Peyer's patch (tissue), 4 donors: ENCODE measurements at regions not wholly inside any gene's neighbourhood (a gene's known extent, or its start where the extent isn't known, plus 50 kb on each side); places are given as distances from the start of the nearest gene placed in this dataset.
"Not testable (repeated sequence)": the region's sequence is repeated elsewhere in the genome, so short reads cannot be mapped to it uniquely, and the experiment has no call there.

Experiments
- DNase-seq, 3 donors: peaks; one replicate each; pipeline ENCODE4 v3.0.0-alpha.2; 2017 to 2019
- H3K27ac ChIP-seq, 4 donors: fragments of 200-600 bp; sonication (generic); one replicate each; pipeline ENCODE4 v1.5.1; 2016 to 2019
- H3K27me3 ChIP-seq, 2 donors: fragments of 200-600 bp; sonication (generic); one replicate each; pipeline ENCODE4 v1.5.1; 2019
- H3K36me3 ChIP-seq, 3 donors: fragments of 200-600 bp; sonication (generic); one replicate each; pipeline ENCODE4 v1.5.1; 2016 to 2019
- H3K4me1 ChIP-seq, 4 donors: fragments of 200-600 bp; sonication (generic); one replicate each; pipeline ENCODE4 v1.5.1; 2016 to 2019
- H3K4me3 ChIP-seq, 4 donors: fragments of 200-600 bp; sonication (generic); 1 replicate in 3 of 4; 2 replicates in 1 of 4; pipeline ENCODE4 v1.5.1; 2016 to 2019; ENCODE audit warnings: mild to moderate bottlenecking in 1 of 4
- H3K9me3 ChIP-seq, 4 donors: fragments of 200-600 bp; sonication (generic); one replicate each; pipeline ENCODE4 v1.5.1; 2016 to 2019; ENCODE audit warnings: mild to moderate bottlenecking in 1 of 4
- POLR2A ChIP-seq, 2 donors: fragments of 450-650 bp; IDR thresholded peaks; one replicate each; pipeline ENCODE4 v1.5.1; 2017; ENCODE audit warnings: antibody characterized with exemption in 2 of 2, mild to moderate bottlenecking in 2 of 2, moderate library complexity in 2 of 2
- TF ChIP-seq, protein P1 (sequence below), 6 experiments: fragments of 450-650 bp in 4 of 6; fragments of 200-600 bp in 2 of 6; sonication (generic) in 1 of 6; IDR thresholded peaks; one replicate each; pipeline ENCODE4 v1.5.1; 2017 to 2019; ENCODE audit warnings: antibody characterized with exemption in 6 of 6, mild to moderate bottlenecking in 3 of 6, moderate library complexity in 1 of 6

DNA sequence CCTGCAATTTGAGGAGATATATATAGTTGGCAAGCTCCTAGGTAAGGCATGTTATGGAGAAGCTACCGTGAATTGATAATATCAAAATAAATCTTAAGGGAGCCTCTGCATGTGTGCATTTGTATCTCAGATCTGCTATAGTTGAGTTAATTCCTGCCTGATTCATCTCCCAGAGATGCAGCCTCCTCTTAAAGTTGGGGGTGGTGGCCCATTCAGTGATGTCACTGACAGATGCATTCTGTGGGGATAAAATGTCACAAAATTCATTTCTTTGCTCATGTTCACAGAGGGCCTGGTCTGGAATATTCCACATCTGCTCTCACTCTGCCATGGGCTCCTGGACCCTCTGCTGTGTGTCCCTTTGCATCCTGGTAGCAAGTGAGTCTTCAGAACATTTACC is 185.8 kb upstream of the PRSS1 start:
- no peak for TF ChIP-seq POLR2A (IDR thresholded peaks at IDR 0.05)
- TF ChIP-seq, protein P1, sequence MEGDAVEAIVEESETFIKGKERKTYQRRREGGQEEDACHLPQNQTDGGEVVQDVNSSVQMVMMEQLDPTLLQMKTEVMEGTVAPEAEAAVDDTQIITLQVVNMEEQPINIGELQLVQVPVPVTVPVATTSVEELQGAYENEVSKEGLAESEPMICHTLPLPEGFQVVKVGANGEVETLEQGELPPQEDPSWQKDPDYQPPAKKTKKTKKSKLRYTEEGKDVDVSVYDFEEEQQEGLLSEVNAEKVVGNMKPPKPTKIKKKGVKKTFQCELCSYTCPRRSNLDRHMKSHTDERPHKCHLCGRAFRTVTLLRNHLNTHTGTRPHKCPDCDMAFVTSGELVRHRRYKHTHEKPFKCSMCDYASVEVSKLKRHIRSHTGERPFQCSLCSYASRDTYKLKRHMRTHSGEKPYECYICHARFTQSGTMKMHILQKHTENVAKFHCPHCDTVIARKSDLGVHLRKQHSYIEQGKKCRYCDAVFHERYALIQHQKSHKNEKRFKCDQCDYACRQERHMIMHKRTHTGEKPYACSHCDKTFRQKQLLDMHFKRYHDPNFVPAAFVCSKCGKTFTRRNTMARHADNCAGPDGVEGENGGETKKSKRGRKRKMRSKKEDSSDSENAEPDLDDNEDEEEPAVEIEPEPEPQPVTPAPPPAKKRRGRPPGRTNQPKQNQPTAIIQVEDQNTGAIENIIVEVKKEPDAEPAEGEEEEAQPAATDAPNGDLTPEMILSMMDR (IDR thresholded peaks at IDR 0.05): no peak
- Histone ChIP-seq H3K27me3 (no peaks in the 10 kb centered on the region), H3K4me1 (no peaks in the 10 kb centered on the region), H3K36me3 (no peaks in the 10 kb centered on the region), H3K27ac (no peak overlapping the region), H3K4me3 (no peak overlapping the region), H3K9me3 (no peaks in the 10 kb centered on the region)
- no peak for DNase-seq

- no peaks in the 10 kb centered on the region for H3K4me1 ChIP-seq
- no peaks in the 10 kb centered on the region for H3K27me3 ChIP-seq
- H3K27ac ChIP-seq: no peak overlapping the region
- H3K36me3 ChIP-seq: no peaks in the 10 kb centered on the region
- TF ChIP-seq, protein P1 (IDR thresholded peaks at IDR 0.05): no peak
- no peak for TF ChIP-seq POLR2A (IDR thresholded peaks at IDR 0.05)
- no peak overlapping the region for H3K4me3 ChIP-seq
- DNase-seq: no peak
- H3K9me3 ChIP-seq: no peaks in the 10 kb centered on the region
Observed at GRCh38 chr7:142562688-142563087, 186.6 kb upstream of the PRSS1 start.

DNA sequence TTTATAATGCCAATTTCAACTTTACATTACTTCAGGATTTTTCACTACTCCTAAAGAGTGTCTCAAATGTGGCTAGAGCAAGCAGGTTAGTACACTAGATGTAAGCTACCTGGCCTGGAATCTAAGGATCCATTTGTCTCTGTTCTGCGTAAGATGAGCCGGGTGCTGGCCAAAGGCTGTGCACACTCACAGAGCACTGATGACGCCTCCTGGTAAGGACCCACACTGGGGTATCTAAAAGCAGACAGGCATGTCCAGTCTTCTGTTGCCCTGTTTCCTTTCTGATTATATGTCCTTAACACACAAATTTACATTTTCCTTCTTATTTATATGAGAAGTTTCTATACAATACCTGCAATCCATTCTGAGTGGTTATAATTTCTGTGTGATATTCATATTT is 187.9 kb upstream of the PRSS1 start:
- H3K4me3 ChIP-seq, H3K27ac ChIP-seq, H3K9me3 ChIP-seq, DNase-seq, H3K27me3 ChIP-seq, H3K36me3 ChIP-seq, H3K4me1 ChIP-seq: not testable (repeated sequence)

GRCh38 chr7:142560770-142561169 is 188.5 kb upstream of the PRSS1 start:
- not testable (repeated sequence) for DNase-seq, H3K36me3 ChIP-seq, H3K4me3 ChIP-seq

DNA sequence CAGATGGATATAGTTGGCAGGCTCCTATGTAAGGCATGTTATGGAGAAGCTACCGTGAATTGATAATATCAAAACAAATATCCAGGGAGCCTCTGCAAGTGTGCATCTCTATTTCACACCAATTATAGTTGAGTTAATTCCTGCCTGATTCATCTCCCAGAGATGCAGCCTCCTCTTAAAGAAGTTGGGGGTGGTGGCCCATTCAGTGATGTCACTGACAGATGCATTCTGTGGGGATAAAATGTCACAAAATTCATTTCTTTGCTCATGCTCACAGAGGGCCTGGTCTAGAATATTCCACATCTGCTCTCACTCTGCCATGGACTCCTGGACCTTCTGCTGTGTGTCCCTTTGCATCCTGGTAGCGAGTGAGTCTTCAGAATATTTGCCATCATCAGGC is 189.1 kb upstream of the PRSS1 start:
- DNase-seq: no peak
- H3K4me1 ChIP-seq: no peaks in the 10 kb centered on the region
- H3K36me3 ChIP-seq: no peaks in the 10 kb centered on the region
- no peak overlapping the region for H3K4me3 ChIP-seq
- no peak overlapping the region for H3K27ac ChIP-seq
- no peak for TF ChIP-seq POLR2A (IDR thresholded peaks at IDR 0.05)
- TF ChIP-seq, protein P1 (IDR thresholded peaks at IDR 0.05): no peak
- no peaks in the 10 kb centered on the region for H3K9me3 ChIP-seq
- H3K27me3 ChIP-seq: no peaks in the 10 kb centered on the region

More at GRCh38 chr7:142560770-142561169, 188.5 kb upstream of the PRSS1 start:
- H3K9me3 ChIP-seq, H3K27ac ChIP-seq, H3K4me1 ChIP-seq, H3K27me3 ChIP-seq: not testable (repeated sequence)

DNA sequence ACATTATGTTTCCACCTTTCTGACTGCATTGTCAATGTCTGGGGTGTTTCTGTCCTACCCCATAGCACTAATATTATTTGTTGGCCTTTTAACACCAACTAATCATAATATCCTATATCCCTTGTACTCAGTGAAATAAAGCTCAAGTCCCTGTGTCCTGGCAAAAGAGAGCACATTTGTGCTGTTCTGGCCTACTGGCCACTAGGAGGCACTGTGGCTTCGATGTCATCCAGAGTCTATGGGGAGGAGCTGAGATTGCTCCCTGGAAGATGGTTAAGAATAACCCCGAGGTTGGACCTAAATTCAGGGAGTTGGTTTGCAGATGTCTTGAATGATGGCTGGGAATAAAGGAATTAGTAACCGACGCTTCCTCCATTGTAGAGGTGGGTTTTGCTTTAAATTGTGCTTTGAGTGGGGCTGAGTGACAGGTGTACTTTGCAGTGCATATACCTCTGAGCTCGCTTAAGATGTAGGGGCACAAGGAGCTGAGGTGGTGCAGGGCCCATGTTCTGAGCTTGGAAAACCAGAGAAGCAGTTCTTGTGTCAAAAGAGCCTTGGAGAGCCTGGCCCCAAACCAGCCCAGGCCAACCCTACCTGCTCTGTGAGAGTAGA is 191.2 kb upstream of the PRSS1 start:
- Histone ChIP-seq H3K27me3 (no peaks in the 10 kb centered on the region), H3K27ac (no peak overlapping the region)
- no peak for TF ChIP-seq POLR2A (IDR thresholded peaks at IDR 0.05)
- TF ChIP-seq, protein P1 (IDR thresholded peaks at IDR 0.05): peak in 4 of 6 experiments; percentile 53 to 64 (median 59)

DNA sequence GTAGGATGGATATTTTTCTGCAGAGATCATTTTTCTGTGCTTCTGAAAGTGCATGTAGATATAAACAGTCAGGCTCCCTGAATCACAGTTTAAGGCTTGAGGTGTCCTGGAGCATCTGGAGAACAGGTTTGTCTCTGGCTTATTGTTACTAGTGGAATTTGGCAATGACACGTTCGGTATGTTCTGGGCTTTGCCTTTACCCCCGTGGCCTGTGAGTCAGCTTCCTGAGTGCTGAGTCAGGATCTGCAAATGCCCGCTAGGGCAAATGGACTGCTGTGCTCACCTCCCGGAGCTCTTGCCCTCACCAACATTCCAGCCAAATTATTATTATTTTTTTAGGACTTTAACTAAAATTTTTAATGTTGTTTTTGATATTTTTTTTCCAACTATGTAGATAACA is 192.5 kb upstream of the PRSS1 start:
- H3K4me3 ChIP-seq: no peak overlapping the region
- peak in 1 of 3 donors; percentile 77 for DNase-seq
- no peak overlapping the region for H3K27ac ChIP-seq
- H3K9me3 ChIP-seq: no peaks in the 10 kb centered on the region
- no peak for TF ChIP-seq POLR2A (IDR thresholded peaks at IDR 0.05)
- TF ChIP-seq, protein P1 (IDR thresholded peaks at IDR 0.05): peak in 2 of 6 experiments; percentile 14 to 31
- H3K27me3 ChIP-seq: no peaks in the 10 kb centered on the region
- no peaks in the 10 kb centered on the region for H3K36me3 ChIP-seq
- no peaks in the 10 kb centered on the region for H3K4me1 ChIP-seq

More for the DNA sequence above, 191.2 kb upstream of the PRSS1 start:
- Histone ChIP-seq H3K4me3 (no peak overlapping the region), H3K36me3 (no peaks in the 10 kb centered on the region), H3K4me1 (no peaks in the 10 kb centered on the region), H3K9me3 (no peaks in the 10 kb centered on the region)
- DNase-seq: peak in 2 of 3 donors; percentile 21 to 80
